ENCODE measurements at regions not wholly inside any gene's neighbourhood (a gene's known extent, or its start where the extent isn't known, plus 50 kb on each side); places are given as distances from the start of the nearest gene placed in this dataset.

DNA sequence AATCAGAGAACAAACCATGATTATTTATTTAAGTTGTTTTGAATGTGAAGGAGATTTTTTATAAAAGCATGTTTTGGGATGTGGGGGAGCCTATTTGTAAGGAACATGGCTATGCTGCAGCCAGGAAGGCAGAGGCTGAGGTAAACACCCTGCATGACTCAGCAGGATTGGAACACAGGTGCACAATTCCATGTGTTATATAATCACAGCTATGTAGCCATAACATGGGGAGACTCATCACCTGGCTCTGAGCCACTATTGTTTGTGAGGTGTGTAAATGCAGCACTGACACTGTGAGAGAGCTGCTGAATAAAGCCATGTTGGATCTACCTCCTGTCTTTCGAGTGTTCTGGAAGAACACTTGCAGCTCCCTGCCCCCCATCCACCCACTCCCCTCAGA lies 1009.8 kb downstream of the DNAH5 start:
- DNase-seq: no peak

DNA sequence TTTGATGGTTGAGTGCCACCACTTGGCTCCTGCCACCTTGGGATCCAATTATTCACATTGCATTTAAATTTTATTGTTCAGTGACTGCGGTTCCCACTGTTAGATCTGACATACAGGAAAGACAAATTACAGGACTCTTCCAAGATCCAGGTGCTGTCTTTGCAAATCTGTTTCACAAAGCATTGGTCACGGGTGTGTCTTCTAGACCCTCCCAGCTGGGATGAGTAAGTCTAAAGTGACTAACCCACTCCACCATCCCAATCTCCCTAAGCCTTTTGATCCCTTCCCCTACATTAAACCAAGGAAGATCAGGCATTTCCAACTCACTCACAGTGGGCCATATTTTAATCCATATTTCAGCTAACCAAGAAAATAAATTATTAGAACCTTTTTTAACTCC lies 1016.3 kb upstream of the CTNND2 start:
- H3K27me3 ChIP-seq (ENCODE audit: insufficient read depth in 3 of 3, low read length in 2 of 3): no peaks in the 10 kb centered on the region
- H3K36me3 ChIP-seq (ENCODE audit: insufficient read depth in 1 of 2, low read depth in 1 of 2): no peaks in the 10 kb centered on the region
- no peaks in the 10 kb centered on the region for H3K4me1 ChIP-seq
- H3K27ac ChIP-seq: no peak overlapping the region
- DNase-seq: no peak
- H3K4me3 ChIP-seq: no peak overlapping the region
- TF ChIP-seq, protein P1, sequence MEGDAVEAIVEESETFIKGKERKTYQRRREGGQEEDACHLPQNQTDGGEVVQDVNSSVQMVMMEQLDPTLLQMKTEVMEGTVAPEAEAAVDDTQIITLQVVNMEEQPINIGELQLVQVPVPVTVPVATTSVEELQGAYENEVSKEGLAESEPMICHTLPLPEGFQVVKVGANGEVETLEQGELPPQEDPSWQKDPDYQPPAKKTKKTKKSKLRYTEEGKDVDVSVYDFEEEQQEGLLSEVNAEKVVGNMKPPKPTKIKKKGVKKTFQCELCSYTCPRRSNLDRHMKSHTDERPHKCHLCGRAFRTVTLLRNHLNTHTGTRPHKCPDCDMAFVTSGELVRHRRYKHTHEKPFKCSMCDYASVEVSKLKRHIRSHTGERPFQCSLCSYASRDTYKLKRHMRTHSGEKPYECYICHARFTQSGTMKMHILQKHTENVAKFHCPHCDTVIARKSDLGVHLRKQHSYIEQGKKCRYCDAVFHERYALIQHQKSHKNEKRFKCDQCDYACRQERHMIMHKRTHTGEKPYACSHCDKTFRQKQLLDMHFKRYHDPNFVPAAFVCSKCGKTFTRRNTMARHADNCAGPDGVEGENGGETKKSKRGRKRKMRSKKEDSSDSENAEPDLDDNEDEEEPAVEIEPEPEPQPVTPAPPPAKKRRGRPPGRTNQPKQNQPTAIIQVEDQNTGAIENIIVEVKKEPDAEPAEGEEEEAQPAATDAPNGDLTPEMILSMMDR (IDR thresholded peaks at IDR 0.05): no peak
- WGBS, 3 donors: 78 to 80% (median 79%) methylated on average over 2 of the region's 2 CpGs
- H3K9me3 ChIP-seq: no peaks in the 10 kb centered on the region
- ATAC-seq: no peak
- intact Hi-C loops (cut with DNase I): no loop called here

More for the DNA sequence above, 1009.8 kb downstream of the DNAH5 start:
- no peak overlapping the region for H3K27ac ChIP-seq
- no peaks in the 10 kb centered on the region for H3K36me3 ChIP-seq (ENCODE audit: insufficient read depth in 1 of 2, low read depth in 1 of 2)
- 40 to 68% (median 67%) methylated on average over 1 of the region's 1 CpG for WGBS, 3 donors
- no peaks in the 10 kb centered on the region for H3K9me3 ChIP-seq
- no peak overlapping the region for H3K4me3 ChIP-seq
- TF ChIP-seq, protein P1 (IDR thresholded peaks at IDR 0.05): no peak
- no peak for ATAC-seq
- no peaks in the 10 kb centered on the region for H3K4me1 ChIP-seq
- intact Hi-C loops (cut with DNase I): no loop called here
- no peaks in the 10 kb centered on the region for H3K27me3 ChIP-seq (ENCODE audit: insufficient read depth in 3 of 3, low read length in 2 of 3)

DNA sequence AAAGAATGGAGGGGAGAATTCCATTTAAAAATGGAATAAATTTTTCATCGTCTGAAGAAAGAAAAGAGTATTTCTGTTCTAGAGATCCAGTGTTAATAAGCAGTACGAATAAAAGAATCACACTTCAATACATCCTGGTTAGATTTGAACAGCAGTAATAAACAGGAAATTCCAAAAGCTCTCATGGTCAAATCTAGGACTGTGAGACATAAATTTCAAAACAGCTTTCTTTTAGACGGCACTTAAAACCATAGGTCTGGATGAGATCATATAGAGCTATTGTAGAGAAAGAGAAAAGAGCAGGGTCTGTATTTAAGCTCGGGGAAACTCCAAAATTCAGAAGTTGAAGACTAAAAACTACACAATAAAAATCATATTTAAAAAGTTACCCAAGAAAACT lies 1006.9 kb upstream of the CTNND2 start:
- Histone ChIP-seq H3K4me3 (no peak overlapping the region), H3K4me1 (no peaks in the 10 kb centered on the region), H3K27ac (no peak overlapping the region), H3K36me3 (ENCODE audit: insufficient read depth in 1 of 2, low read depth in 1 of 2) (no peaks in the 10 kb centered on the region), H3K9me3 (no peaks in the 10 kb centered on the region), H3K27me3 (ENCODE audit: insufficient read depth in 3 of 3, low read length in 2 of 3) (no peaks in the 10 kb centered on the region)
- TF ChIP-seq, protein P1 (IDR thresholded peaks at IDR 0.05): no peak
- no peak for ATAC-seq
- 47 to 51% (median 48%) methylated on average over 4 of the region's 4 CpGs for WGBS, 3 donors
- intact Hi-C loops (cut with DNase I): no loop called here
- DNase-seq: no peak

DNA sequence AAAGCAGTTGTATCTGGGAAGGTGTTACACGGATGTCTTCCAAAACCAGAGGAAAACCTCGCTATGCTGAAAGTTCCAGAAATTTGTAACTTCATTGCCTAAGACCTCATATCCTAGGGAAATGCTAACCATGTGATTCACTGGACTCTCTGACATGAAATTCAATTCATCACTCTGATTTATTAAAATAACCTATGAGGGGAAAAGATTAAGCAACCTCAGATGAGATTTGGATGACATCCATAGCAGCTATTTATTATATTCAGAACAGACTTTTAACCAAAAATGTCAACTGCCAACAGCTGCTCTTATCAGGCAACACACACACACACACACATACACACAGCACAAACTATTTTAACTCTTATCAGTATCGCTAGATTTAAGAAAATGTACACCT lies 1006.4 kb upstream of the CTNND2 start:
- Histone ChIP-seq H3K9me3 (no peaks in the 10 kb centered on the region), H3K27me3 (ENCODE audit: insufficient read depth in 3 of 3, low read length in 2 of 3) (no peaks in the 10 kb centered on the region), H3K27ac (no peak overlapping the region), H3K36me3 (ENCODE audit: insufficient read depth in 1 of 2, low read depth in 1 of 2) (no peaks in the 10 kb centered on the region), H3K4me1 (no peaks in the 10 kb centered on the region), H3K4me3 (no peak overlapping the region)
- 53 to 54% (median 53%) methylated on average over 3 of the region's 3 CpGs for WGBS, 3 donors
- TF ChIP-seq, protein P1 (IDR thresholded peaks at IDR 0.05): no peak
- ATAC-seq (no peak), DNase-seq (no peak)
- intact Hi-C loops (cut with DNase I): no loop called here

DNA sequence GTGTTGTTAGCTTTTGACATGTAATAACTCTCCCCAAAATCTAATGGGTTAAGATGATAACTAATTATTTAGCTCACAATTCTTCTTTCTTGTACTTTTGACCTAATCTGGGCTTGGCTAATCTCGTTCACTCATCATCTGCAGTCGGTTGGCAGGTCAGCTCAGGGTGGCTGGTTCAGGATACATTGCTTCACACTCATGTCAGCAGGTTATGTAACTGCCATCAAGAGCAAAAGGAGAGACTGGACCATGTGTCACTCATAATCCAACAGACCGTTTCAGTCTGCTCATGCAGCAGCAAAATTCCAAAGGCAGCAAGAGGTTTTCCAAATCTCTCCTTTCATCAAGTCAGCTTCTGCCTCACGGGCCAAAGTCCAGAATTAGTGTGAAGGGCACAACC lies 998.4 kb upstream of the CTNND2 start:
- intact Hi-C loops (cut with DNase I): no loop called here
- DNase-seq: no peak
- Histone ChIP-seq H3K27me3 (ENCODE audit: insufficient read depth in 3 of 3, low read length in 2 of 3) (no peaks in the 10 kb centered on the region), H3K36me3 (ENCODE audit: insufficient read depth in 1 of 2, low read depth in 1 of 2) (no peaks in the 10 kb centered on the region), H3K27ac (no peak overlapping the region), H3K4me3 (no peak overlapping the region), H3K9me3 (no peaks in the 10 kb centered on the region), H3K4me1 (no peaks in the 10 kb centered on the region)
- TF ChIP-seq, protein P1 (IDR thresholded peaks at IDR 0.05): no peak
- ATAC-seq: no peak
- WGBS, 3 donors: 36 to 44% (median 40%) methylated on average over 4 of the region's 4 CpGs
